B cell (primary cell): ENCODE measurements at regions not wholly inside any gene's neighbourhood (a gene's known extent, or its start where the extent isn't known, plus 50 kb on each side); places are given as distances from the start of the nearest gene placed in this dataset.

Experiments used
- ATAC-seq: fragments of 200-7000 bp; cut with Tn5 transposase; one replicate; pipeline ENCODE4 v1.10.0; 2021; ENCODE audit warnings: low read depth, mild to moderate bottlenecking, moderate number of reproducible peaks, moderate library complexity
- CTCF ChIA-PET: fragments of 350-600 bp; sonication (Branson Sonifier 250); formaldehyde crosslinking; loops from one replicate; lab custom pipeline; 2021; ENCODE audit warnings: antibody characterized with exemption, inconsistent platforms; lab: Charles Lee
- POLR2A ChIA-PET: fragments of 350-600 bp; sonication (Branson Sonifier 250); formaldehyde crosslinking; loops from one replicate; lab custom pipeline; 2021; ENCODE audit warnings: antibody characterized with exemption; lab: Charles Lee
- DNase-seq: peaks from one replicate; pipeline ENCODE4 v3.0.0; 2013
- H2AFZ ChIP-seq: 2 replicates; pipeline ENCODE4 v1.6.1; 2012; ENCODE audit warnings: mild to moderate bottlenecking, low read depth, low read length; ENCODE audit not compliant: insufficient read depth, poor library complexity, severe bottlenecking
- H3K27ac ChIP-seq, 2 donors: 1 replicate in 1 of 2; 2 replicates in 1 of 2; pipeline ENCODE4 v1.5.1; 2012 to 2013; ENCODE audit warnings: low read length in 2 of 2, mild to moderate bottlenecking in 2 of 2, moderate library complexity in 1 of 2
- H3K27me3 ChIP-seq, 4 experiments: fragments of 200-600 bp in 1 of 4; sonication (generic) in 1 of 4; replicated peaks in 1 of 4; 1 replicate in 2 of 4; 2 replicates in 2 of 4; pipeline versions ENCODE4 v1.6.1 to v1.7.0; 2013 to 2016; ENCODE audit warnings: low read length in 3 of 4, mild to moderate bottlenecking in 2 of 4, mixed read lengths in 1 of 4, moderate library complexity in 1 of 4; ENCODE audit not compliant: insufficient read depth in 4 of 4, control insufficient read depth in 3 of 4; ENCODE audit errors: control extremely low read depth in 1 of 4
- H3K36me3 ChIP-seq, 2 experiments: replicated peaks in 1 of 2; 1 replicate in 1 of 2; 2 replicates in 1 of 2; pipeline versions ENCODE4 v1.6.1 to v1.7.1; 2013; ENCODE audit warnings: low read length in 1 of 2; ENCODE audit not compliant: insufficient read depth in 2 of 2, control insufficient read depth in 1 of 2; ENCODE audit errors: control extremely low read depth in 1 of 2, extremely low read depth in 1 of 2
- H3K4me1 ChIP-seq, 2 donors: fragments of 200-600 bp in 1 of 2; sonication (generic) in 1 of 2; 1 replicate in 1 of 2; 2 replicates in 1 of 2; pipeline versions ENCODE4 v1.5.1 to v1.6.1; 2013 to 2017; ENCODE audit warnings: low read length in 2 of 2; ENCODE audit not compliant: control insufficient read depth in 2 of 2, insufficient read depth in 2 of 2
- H3K4me2 ChIP-seq: replicated peaks from 2 replicates; pipeline ENCODE3; 2012; ENCODE audit warnings: mild to moderate bottlenecking, low read depth, low read length; ENCODE audit not compliant: poor library complexity, severe bottlenecking
- H3K4me3 ChIP-seq, 5 experiments: fragments of 200-600 bp in 1 of 5; sonication (generic) in 1 of 5; 1 replicate in 3 of 5; 2 replicates in 2 of 5; pipeline versions ENCODE4 v1.5.1 to v1.7.0; 2011 to 2016; ENCODE audit warnings: low read length in 4 of 5, mild to moderate bottlenecking in 4 of 5, low read depth in 2 of 5, control low read depth in 1 of 5, moderate library complexity in 1 of 5; ENCODE audit not compliant: insufficient read depth in 1 of 5; ENCODE audit errors: control extremely low read depth in 1 of 5, extremely low read depth in 1 of 5
- H3K79me2 ChIP-seq: fragments of 200-600 bp; sonication (generic); one replicate; pipeline ENCODE4 v1.6.0; 2016; ENCODE audit warnings: low read length; ENCODE audit not compliant: control insufficient read depth, insufficient read depth
- H3K9ac ChIP-seq: fragments of 200-600 bp; sonication (generic); 2 replicates; pipeline ENCODE4 v1.6.1; 2017; ENCODE audit warnings: mild to moderate bottlenecking, low read length, moderate library complexity
- H3K9me3 ChIP-seq, 3 donors: one replicate each; pipeline versions ENCODE4 v1.6.1 to v1.7.1; 2013; ENCODE audit warnings: low read length in 2 of 3; ENCODE audit not compliant: control insufficient read depth in 2 of 3, insufficient read depth in 1 of 3; ENCODE audit errors: control extremely low read depth in 1 of 3
- H4K20me1 ChIP-seq: 2 replicates; pipeline ENCODE4 v1.6.0; 2012; ENCODE audit warnings: mild to moderate bottlenecking, low read length; ENCODE audit not compliant: insufficient read depth, control insufficient read depth, poor library complexity, severe bottlenecking
- H3K27ac Mint-ChIP-seq: one replicate; pipeline ENCODE4 v1.8.0; 2021; ENCODE audit warnings: mixed read lengths
- H3K27me3 Mint-ChIP-seq: one replicate; pipeline ENCODE4 v1.8.0; 2021; ENCODE audit warnings: mixed read lengths
- H3K4me1 Mint-ChIP-seq: one replicate; pipeline ENCODE4 v1.8.0; 2021; ENCODE audit warnings: mixed read lengths
- H3K4me3 Mint-ChIP-seq: one replicate; pipeline ENCODE4 v1.8.0; 2021; ENCODE audit warnings: mixed read lengths
- H3K9me3 Mint-ChIP-seq: one replicate; pipeline ENCODE4 v1.8.0; 2022; ENCODE audit warnings: mixed read lengths; ENCODE audit not compliant: insufficient read depth
- EZH2 ChIP-seq: IDR thresholded peaks from 2 replicates; pipeline ENCODE4 v1.6.1; 2012; ENCODE audit warnings: borderline replicate concordance, low read depth, mild to moderate bottlenecking, moderate library complexity, low read length; ENCODE audit not compliant: insufficient read depth, poor library complexity, severe bottlenecking
- WGBS: methylation state at CpG from one replicate; pipeline ENCODE4 v1.1.5; 2013; ENCODE audit warnings: missing lambda C conversion rate; ENCODE audit not compliant: insufficient coverage; 5-methylcytosine and 5-hydroxymethylcytosine counted together
- intact Hi-C: fragments of 100-400 bp; cut with micrococcal nuclease; formaldehyde crosslinking; loops from one replicate; pipeline ENCODE4 v1.10.0; 2022
- TF ChIP-seq, protein P1 (sequence below): fragments of 200-600 bp; IDR thresholded peaks from one replicate; pipeline ENCODE4 v1.8.0; 2022; ENCODE audit warnings: antibody characterized with exemption, mild to moderate bottlenecking

GRCh38 chr12:60872850-60873713 is 1277.3 kb downstream of the SLC16A7 start:
- Mint-ChIP-seq H3K4me1 (no peaks in the 10 kb centered on the region), H3K27me3 (no peaks in the 10 kb centered on the region), H3K9me3 (peaks cover 7% of the 10 kb centered on the region), H3K27ac (no peak overlapping the region), H3K4me3 (no peak overlapping the region)
- no peak overlapping the region for H3K27ac ChIP-seq
- no peak overlapping the region for H2AFZ ChIP-seq
- TF ChIP-seq EZH2 = no peak
- TF ChIP-seq, protein P1, sequence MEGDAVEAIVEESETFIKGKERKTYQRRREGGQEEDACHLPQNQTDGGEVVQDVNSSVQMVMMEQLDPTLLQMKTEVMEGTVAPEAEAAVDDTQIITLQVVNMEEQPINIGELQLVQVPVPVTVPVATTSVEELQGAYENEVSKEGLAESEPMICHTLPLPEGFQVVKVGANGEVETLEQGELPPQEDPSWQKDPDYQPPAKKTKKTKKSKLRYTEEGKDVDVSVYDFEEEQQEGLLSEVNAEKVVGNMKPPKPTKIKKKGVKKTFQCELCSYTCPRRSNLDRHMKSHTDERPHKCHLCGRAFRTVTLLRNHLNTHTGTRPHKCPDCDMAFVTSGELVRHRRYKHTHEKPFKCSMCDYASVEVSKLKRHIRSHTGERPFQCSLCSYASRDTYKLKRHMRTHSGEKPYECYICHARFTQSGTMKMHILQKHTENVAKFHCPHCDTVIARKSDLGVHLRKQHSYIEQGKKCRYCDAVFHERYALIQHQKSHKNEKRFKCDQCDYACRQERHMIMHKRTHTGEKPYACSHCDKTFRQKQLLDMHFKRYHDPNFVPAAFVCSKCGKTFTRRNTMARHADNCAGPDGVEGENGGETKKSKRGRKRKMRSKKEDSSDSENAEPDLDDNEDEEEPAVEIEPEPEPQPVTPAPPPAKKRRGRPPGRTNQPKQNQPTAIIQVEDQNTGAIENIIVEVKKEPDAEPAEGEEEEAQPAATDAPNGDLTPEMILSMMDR = no peak
- 89% methylated on average over 13 of the region's 13 CpGs for WGBS
- CTCF ChIA-PET = no interaction called here
- intact Hi-C loops = no loop called here
- H3K4me1 ChIP-seq = no peaks in the 10 kb centered on the region
- H3K79me2 ChIP-seq = no peaks in the 10 kb centered on the region
- no peak overlapping the region for H3K4me3 ChIP-seq
- H4K20me1 ChIP-seq = no peaks in the 10 kb centered on the region
- H3K4me2 ChIP-seq = no peak overlapping the region
- no peak for DNase-seq
- H3K9me3 ChIP-seq = peaks cover 0 to 13% (median 0%) of the 10 kb centered on the region in 3 donors
- H3K9ac ChIP-seq = no peak overlapping the region
- ATAC-seq = no peak
- no peaks in the 10 kb centered on the region for H3K27me3 ChIP-seq
- no peaks in the 10 kb centered on the region for H3K36me3 ChIP-seq
- POLR2A ChIA-PET = no interaction called here

DNA sequence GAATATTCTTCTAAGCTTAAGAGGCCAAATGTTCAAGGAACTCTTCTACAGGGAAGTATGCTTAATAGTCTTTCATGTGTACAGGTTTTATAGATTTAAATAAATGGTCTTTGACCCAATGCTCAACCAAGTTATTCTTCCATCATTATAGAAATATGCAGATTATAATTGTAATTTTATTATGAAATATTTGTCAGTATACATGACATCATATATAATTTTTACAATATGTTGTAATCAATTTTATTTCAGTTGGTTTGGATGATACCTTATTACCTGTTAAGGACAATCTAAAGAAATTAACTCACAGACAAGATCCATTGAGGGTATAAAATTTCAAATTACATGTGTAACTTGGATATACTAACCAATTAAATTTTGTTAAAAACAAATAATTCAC is 1278.3 kb downstream of the SLC16A7 start:
- Histone ChIP-seq H3K4me1 (no peaks in the 10 kb centered on the region), H3K27ac (no peak overlapping the region), H3K4me2 (no peak overlapping the region), H3K4me3 (no peak overlapping the region), H4K20me1 (no peaks in the 10 kb centered on the region), H3K9me3 (peaks cover 0 to 13% (median 0%) of the 10 kb centered on the region in 3 donors), H3K36me3 (no peaks in the 10 kb centered on the region), H3K79me2 (no peaks in the 10 kb centered on the region), H3K27me3 (no peaks in the 10 kb centered on the region), H3K9ac (no peak overlapping the region), H2AFZ (no peak overlapping the region)
- intact Hi-C loops = no loop called here
- ATAC-seq (no peak), DNase-seq (no peak)
- no peak for TF ChIP-seq EZH2
- TF ChIP-seq, protein P1 = no peak
- ChIA-PET POLR2A (no interaction called here), CTCF (no interaction called here)
- H3K27ac Mint-ChIP-seq = no peak overlapping the region
- no peak overlapping the region for H3K4me3 Mint-ChIP-seq
- H3K9me3 Mint-ChIP-seq = peaks cover 7% of the 10 kb centered on the region
- H3K27me3 Mint-ChIP-seq = no peaks in the 10 kb centered on the region
- no peaks in the 10 kb centered on the region for H3K4me1 Mint-ChIP-seq
